Neural crest cell (in vitro differentiated cells): ENCODE measurements at regions not wholly inside any gene's neighbourhood (a gene's known extent, or its start where the extent isn't known, plus 50 kb on each side); places are given as distances from the start of the nearest gene placed in this dataset.

Experiments used
- DNase-seq: peaks from one replicate; pipeline ENCODE4 v3.0.0; 2021; ENCODE audit warnings: low read depth, mixed read lengths, low spot score
- H3K27ac Mint-ChIP-seq: one replicate; pipeline ENCODE4 v1.8.0; 2021; ENCODE audit warnings: mild to moderate bottlenecking, mixed read lengths; ENCODE audit not compliant: unreplicated experiment
- H3K27me3 Mint-ChIP-seq: 2 replicates; pipeline ENCODE4 v1.8.0; 2021; ENCODE audit warnings: low read depth, mild to moderate bottlenecking, mixed read lengths
- H3K36me3 Mint-ChIP-seq: 2 replicates; pipeline ENCODE4 v1.8.0; 2021; ENCODE audit warnings: low read depth, mild to moderate bottlenecking, mixed read lengths
- H3K4me1 Mint-ChIP-seq: 2 replicates; pipeline ENCODE4 v1.8.0; 2021; ENCODE audit warnings: mixed read lengths
- H3K4me3 Mint-ChIP-seq: one replicate; pipeline ENCODE4 v1.8.0; 2021; ENCODE audit warnings: mild to moderate bottlenecking, mixed read lengths
- H3K9me3 Mint-ChIP-seq: 2 replicates; pipeline ENCODE4 v1.8.0; 2021; ENCODE audit warnings: mixed read lengths
- TF ChIP-seq, protein P1 (sequence below): fragments of 200-600 bp; sonication (generic); conservative IDR thresholded peaks from 2 replicates; pipeline ENCODE4 v1.5.0; 2021; ENCODE audit warnings: antibody characterized with exemption, mild to moderate bottlenecking

DNA sequence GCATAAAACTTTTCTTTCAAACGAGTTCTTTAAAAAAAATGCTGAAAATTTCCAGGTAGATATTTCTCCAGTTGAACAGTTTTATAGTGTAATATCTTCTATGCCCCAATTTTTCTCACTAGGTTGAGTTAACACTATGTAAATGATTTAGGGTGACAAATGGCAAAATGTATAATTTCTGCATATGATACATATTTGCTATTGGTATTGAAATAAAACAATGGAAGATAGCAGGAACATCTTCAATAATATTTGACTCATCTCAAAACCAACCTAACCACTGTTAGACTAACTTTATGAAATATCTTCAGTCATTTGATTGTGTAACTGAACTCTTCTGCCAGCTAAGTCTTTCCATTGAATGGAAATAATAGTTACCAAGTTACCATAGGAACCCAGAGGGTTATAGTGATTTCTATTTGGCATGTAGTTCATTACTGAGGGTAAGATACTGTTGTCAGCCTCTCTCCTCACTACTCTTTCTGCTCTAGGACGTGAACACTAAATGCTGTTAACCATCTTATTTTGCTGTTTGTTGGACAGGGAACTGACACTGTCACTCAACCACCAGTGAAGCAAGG lies 824.7 kb upstream of the NECTIN3 start:
- TF ChIP-seq, protein P1, sequence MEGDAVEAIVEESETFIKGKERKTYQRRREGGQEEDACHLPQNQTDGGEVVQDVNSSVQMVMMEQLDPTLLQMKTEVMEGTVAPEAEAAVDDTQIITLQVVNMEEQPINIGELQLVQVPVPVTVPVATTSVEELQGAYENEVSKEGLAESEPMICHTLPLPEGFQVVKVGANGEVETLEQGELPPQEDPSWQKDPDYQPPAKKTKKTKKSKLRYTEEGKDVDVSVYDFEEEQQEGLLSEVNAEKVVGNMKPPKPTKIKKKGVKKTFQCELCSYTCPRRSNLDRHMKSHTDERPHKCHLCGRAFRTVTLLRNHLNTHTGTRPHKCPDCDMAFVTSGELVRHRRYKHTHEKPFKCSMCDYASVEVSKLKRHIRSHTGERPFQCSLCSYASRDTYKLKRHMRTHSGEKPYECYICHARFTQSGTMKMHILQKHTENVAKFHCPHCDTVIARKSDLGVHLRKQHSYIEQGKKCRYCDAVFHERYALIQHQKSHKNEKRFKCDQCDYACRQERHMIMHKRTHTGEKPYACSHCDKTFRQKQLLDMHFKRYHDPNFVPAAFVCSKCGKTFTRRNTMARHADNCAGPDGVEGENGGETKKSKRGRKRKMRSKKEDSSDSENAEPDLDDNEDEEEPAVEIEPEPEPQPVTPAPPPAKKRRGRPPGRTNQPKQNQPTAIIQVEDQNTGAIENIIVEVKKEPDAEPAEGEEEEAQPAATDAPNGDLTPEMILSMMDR, result no peak
- no peak for DNase-seq
- H3K9me3 Mint-ChIP-seq, result peaks cover 6% of the 10 kb centered on the region
- H3K27me3 Mint-ChIP-seq, result no peaks in the 10 kb centered on the region
- H3K36me3 Mint-ChIP-seq, result no peaks in the 10 kb centered on the region
- H3K27ac Mint-ChIP-seq, result no peak overlapping the region
- H3K4me3 Mint-ChIP-seq, result no peak overlapping the region
- H3K4me1 Mint-ChIP-seq, result peaks cover 3% of the 10 kb centered on the region

DNA sequence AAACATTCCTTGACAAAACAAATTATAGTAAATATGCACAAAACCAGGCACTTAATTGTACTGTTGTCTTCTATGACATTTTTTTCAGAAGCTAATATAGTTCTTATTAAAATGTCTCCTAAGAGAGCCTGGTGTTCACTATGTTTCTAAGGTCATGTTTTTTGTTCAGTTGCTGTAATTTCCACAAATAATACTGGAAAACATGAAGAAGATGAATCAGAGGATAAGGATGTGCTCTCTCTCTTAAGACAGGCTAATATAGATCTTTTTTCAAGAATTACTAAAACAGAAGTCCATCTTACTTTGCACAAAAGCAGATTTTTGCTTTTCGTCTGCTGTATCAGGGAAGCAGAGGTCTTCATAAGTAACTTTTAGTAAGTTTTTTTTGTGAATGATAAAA lies 823.0 kb upstream of the NECTIN3 start:
- peaks cover 3% of the 10 kb centered on the region for H3K4me1 Mint-ChIP-seq
- no peak overlapping the region for H3K4me3 Mint-ChIP-seq
- TF ChIP-seq, protein P1, result no peak

DNA sequence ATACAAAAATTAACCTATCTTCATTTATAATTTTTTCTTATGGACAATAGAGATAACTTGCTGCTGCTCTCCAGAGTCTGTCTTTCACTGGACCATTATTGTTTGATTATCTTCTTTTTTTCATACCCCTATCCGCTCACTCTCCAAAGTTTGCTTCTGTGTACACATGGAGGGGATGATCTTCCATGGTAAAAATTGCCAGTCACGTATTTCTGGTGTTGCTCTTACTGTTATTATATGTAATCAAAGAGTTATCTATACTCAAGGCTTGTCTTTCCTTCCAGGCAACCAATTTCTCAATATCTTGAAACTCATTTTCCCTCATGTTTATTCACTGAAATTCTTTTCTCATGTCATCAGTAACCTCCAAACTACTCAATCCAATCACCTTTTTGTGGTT lies 817.8 kb upstream of the NECTIN3 start:
- Mint-ChIP-seq H3K4me3 (no peak overlapping the region), H3K27ac (no peak overlapping the region), H3K4me1 (no peaks in the 10 kb centered on the region), H3K36me3 (no peaks in the 10 kb centered on the region), H3K9me3 (peaks cover 3% of the 10 kb centered on the region), H3K27me3 (no peaks in the 10 kb centered on the region)
- TF ChIP-seq, protein P1, result no peak
- no peak for DNase-seq

More for the DNA sequence above, 823.0 kb upstream of the NECTIN3 start:
- Mint-ChIP-seq H3K27ac (no peak overlapping the region), H3K27me3 (no peaks in the 10 kb centered on the region), H3K36me3 (no peaks in the 10 kb centered on the region), H3K9me3 (peaks cover 6% of the 10 kb centered on the region)
- no peak for DNase-seq

DNA sequence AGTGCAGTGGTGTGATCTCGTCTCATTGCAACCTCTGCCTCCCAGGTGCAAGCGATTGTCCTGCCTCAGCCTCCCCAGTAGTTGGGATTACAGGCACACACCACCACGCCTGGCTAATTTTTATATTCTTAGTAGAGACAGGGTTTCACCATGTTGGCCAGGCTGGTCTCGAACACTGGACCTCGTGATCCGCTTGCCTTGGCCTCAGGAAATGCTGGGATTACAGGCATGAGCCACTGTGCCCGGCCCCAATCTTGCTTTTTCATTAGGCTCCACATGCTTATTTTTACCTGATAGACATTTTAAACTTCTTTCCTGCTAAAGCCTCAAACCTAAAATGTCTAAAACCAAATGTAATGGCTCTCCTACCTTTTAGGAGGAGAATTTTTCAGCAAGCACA lies 817.0 kb upstream of the NECTIN3 start:
- Mint-ChIP-seq H3K4me3 (no peak overlapping the region), H3K4me1 (no peaks in the 10 kb centered on the region), H3K36me3 (no peaks in the 10 kb centered on the region), H3K9me3 (peaks cover 3% of the 10 kb centered on the region), H3K27ac (no peak overlapping the region), H3K27me3 (no peaks in the 10 kb centered on the region)
- TF ChIP-seq, protein P1, result no peak
- no peak for DNase-seq

DNA sequence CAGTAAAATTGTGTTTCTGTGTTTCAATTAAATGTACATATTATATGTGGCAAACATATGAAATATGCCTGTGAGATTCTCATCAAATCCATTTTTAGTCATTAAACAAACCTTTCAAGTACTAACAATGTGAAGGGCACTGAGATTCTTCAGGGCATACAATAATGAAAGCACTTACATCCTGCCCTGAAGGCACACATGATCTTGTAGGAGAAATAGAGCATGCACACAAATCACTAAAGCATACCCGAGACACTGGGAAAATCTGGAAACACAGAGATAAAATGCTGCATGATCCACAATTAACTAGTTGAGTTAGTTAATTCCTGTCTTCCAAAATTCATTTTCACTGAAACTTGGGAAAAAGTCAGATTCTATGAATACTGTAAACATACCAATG lies 810.5 kb upstream of the NECTIN3 start:
- no peak overlapping the region for H3K4me3 Mint-ChIP-seq
- TF ChIP-seq, protein P1, result no peak
- H3K9me3 Mint-ChIP-seq, result peaks cover 3% of the 10 kb centered on the region
- H3K27me3 Mint-ChIP-seq, result no peaks in the 10 kb centered on the region
- H3K4me1 Mint-ChIP-seq, result peaks cover 13% of the 10 kb centered on the region
- no peak overlapping the region for H3K27ac Mint-ChIP-seq
- H3K36me3 Mint-ChIP-seq, result no peaks in the 10 kb centered on the region
- no peak for DNase-seq
